ENCODE measurements at regions not wholly inside any gene's neighbourhood (a gene's known extent, or its start where the extent isn't known, plus 50 kb on each side); places are given as distances from the start of the nearest gene placed in this dataset.
"Not testable (repeated sequence)": the region's sequence is repeated elsewhere in the genome, so short reads cannot be mapped to it uniquely, and the experiment has no call there.

DNA sequence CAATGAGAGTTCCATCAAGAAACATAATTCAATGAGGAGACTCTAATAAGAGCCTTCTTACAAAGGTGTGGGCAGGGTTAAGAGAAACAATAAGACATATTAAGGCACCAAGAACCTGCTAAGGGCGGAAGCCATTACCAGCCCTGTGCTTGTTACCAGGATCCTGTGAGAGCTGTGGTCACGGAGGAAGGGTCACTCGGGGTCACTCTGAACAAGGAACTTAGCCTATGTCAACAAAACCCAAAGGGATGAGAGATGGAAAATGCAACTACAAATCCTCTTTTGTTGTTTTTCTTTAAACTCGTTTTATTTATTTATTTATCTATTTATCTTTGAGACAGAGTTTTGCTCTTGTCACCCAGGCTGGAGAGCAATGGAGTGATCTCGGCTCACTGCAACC lies 460.4 kb upstream of the CCDC196 start:
- DNase-seq = no peak

- DNase-seq = not testable (repeated sequence)
Observed at GRCh38 chr14:66031981-66032380, 454.2 kb upstream of the CCDC196 start.

DNA sequence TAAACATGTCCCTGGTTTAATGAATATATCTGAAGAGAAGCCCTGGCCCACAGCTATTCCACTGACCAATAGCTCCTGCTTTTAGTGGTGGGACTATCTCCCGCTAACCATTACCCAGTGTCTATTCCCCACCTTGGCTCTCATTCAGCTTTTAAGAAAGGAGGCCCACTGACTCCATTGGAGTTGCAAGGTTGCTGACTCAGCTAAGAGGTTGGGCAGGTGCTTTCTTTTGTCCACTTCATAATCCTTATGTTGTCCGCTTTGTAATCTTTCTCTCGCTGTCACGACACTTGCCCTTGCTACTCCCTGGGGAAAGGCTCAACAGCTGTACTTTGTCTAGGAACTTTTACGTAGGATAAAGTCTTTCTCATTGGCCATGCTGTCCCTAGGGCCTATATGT lies 453.4 kb upstream of the CCDC196 start:
- no peak for DNase-seq

DNA sequence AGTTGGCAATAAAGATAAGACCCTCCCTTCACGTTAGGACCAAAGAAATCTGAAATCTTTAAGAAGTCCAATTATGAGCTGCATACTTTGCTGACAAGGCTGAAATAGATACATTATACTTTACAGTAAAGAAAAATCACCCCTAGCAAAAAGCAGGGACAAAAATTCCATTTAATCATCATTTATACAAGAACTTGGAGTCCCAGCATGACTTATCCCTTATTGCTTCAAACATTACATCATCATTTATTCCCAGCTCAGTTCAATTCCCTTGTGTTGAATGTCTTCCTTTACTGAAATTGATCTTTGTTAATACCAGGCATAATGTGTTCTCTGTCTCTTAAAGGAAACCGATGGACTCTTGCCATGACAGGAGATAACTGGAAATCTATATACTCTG lies 449.6 kb upstream of the CCDC196 start:
- no peak for DNase-seq

DNA sequence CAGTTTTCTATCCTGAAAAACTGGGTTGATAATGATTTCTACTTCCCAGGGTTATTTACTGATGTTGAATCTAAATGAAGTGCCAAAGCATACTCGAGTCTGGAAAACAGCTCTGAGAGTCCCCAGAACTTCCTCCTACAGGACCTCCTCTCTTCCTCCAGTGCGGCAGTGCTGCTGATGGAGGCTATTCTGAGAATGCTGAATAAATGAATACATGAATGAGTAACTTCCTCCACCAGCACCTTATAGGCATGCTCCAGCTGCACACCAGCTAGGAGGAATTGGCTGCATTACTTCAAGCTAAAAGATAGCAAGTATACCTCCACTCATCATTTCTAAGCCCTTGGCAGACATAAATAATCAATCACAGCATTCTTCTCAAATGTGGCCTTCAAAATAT lies 448.8 kb upstream of the CCDC196 start:
- DNase-seq = no peak

DNA sequence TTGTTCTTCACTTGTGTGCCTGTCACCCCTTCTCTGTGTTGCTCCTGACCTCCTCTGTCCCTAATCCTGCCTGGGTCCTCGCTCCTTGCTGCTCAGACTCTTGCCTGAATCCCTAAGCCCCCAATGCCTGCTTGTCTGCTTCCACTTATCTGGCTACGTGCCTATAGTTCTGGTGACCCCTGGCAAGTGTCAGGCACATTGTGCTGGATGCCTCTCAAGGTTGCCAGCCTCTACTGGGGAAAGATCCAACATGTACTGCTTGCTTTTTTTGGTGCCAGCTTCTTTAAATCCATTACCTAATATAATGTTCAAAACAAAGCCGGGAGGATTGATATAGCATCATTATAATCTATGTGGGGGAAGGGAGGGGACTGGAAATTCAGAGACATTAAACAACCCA lies 448.0 kb upstream of the CCDC196 start:
- DNase-seq = no peak

GRCh38 chr14:66038618-66039017 lies 447.6 kb upstream of the CCDC196 start:
- no peak for DNase-seq

DNA sequence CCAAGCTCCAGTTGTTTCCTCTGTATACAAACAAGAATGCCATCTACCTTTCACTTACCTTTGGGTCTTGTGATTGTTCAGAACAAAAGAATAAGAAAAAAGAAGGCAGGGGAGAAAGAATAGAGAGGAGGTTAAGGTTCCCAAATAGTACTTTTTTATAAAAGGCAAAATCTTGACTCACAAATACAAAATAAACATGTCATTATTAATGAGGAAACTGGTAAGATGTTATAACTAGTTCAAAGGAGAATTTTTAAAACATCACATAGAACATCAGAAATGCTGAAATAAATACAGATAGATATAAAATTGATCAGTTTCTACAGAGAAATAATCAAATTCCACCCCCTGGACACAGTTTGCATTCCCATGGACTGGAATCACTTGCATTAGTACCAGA lies 446.7 kb upstream of the CCDC196 start:
- DNase-seq = no peak

DNA sequence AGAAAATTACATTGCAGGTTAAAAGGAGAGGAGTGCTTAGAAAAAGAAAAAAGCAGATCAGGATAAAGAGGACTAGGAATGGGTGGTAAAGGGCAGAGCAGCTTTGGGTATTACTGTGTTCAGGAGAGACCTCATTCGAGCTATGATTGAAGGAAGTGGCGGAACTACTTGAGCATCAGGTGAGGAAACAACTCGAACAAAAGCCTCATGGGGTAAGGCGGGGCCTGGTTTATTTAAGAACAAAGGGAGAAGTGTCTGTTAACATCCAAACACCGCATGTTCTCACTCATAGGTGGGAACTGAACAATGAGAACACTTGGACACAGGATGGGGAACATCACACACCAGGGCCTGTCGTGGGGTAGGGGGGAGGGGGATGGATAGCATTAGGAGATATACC lies 444.6 kb upstream of the CCDC196 start:
- DNase-seq = no peak

- DNase-seq = no peak
Observed at GRCh38 chr14:66043921-66044320, 442.2 kb upstream of the CCDC196 start.

DNA sequence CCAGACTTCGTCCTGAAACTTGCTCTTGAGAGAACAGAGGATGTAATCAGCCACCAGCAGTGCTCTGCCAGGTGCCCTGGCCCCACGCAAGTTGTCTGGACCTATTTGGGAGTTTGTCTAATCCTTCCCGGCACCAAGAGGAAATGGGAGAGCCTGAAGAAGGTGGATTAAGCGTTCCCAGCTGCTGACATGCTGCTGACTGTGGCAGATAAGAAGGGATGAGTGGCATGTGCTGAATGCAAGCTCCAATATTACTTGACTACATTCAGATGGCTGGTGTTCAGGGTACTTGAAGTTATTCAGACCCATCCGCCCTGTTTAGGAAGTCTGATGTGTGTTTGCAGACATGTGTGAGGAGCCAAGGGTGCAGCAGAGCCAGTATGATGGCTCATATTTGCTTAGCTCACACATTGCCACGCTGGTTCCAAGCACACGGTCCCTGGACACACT lies 440.6 kb upstream of the CCDC196 start:
- no peak for DNase-seq

DNA sequence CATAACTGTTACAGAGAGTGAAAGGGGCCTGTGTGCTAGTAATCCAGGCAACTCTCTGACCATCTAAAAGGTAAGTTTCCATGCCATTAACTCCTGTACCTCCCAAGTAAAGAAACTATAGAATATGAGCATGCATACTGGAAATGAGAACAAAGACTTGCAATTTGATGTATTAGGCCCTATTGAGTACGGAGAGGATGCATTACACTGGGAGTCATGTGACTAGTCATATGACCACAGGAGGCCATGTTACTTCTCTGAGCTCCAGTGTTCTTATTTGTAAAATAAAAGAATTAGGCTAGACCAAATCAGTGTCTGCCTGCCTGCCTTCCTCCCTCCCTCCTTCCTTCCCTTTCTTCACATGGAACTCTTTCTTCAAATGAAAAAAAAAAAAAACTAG lies 440.1 kb upstream of the CCDC196 start:
- DNase-seq = no peak

GRCh38 chr14:66046591-66046990 lies 439.6 kb upstream of the CCDC196 start:
- no peak for DNase-seq

- no peak for DNase-seq
Observed at GRCh38 chr14:66056268-66056907, 429.8 kb upstream of the CCDC196 start.

- no peak for DNase-seq
Observed at GRCh38 chr14:66056926-66057552, 429.1 kb upstream of the CCDC196 start.

- no peak for DNase-seq
Observed at GRCh38 chr14:66065188-66065587, 421.0 kb upstream of the CCDC196 start.

DNA sequence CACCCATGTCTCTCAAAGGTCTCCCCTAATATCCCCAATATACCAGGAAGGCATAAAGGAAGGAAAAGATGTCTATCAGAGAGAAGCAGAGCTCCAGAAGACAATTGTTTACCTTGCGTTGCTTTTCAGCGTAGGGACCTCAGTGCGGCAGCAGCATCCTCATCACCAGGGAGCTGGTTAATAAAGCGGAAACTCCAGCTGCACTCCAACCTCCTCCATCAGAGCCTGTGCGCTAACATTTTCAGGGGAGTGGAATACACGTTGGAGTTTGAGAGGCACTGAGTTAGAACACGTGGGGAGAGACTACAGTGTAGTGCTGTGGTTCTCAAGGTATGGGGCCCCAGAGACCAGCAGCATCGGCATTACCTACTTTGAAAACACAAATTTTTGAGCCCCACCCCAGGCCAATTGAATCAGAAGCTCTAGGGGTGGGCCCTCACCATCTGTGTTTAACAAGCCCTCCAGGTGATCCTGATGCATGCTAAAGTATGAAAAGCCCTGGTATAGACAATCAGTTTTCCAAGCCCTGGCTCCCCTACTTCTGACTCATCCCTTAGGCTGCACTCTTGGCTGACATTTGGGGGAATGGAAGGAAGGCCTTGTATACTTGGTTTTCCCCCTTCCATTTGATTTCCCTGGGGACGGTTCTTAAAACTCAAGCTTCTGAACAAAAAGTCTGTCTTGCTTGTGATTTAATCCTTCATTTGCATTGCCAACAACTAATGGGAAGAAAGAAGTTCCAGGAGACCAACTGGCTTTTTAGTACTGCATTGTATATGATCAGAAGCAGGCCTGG lies 419.0 kb upstream of the CCDC196 start:
- no peak for DNase-seq

DNA sequence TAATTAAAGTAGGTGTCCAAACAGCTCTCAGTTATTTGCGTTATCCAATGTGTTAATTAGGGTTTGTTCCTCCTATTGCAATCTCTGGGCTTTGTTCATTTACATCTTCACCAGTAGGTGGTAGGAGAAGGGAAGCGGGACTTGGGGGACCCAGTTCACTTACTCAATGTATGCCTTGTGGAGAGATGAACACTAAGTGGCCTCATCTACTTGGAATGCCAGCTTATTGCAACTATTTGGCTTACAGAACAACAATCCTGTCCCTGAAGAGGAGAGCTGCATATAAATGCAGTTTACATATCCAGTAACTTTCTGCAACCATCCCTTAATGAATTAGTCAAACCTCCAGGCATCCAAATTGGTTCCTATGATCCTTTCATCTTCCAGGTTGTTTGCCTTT lies 417.1 kb upstream of the CCDC196 start:
- DNase-seq = no peak

- DNase-seq = no peak
Observed at GRCh38 chr14:66069830-66070541, 416.2 kb upstream of the CCDC196 start.

GRCh38 chr14:66070542-66071319 lies 415.4 kb upstream of the CCDC196 start:
- DNase-seq = peak; percentile 75

DNA sequence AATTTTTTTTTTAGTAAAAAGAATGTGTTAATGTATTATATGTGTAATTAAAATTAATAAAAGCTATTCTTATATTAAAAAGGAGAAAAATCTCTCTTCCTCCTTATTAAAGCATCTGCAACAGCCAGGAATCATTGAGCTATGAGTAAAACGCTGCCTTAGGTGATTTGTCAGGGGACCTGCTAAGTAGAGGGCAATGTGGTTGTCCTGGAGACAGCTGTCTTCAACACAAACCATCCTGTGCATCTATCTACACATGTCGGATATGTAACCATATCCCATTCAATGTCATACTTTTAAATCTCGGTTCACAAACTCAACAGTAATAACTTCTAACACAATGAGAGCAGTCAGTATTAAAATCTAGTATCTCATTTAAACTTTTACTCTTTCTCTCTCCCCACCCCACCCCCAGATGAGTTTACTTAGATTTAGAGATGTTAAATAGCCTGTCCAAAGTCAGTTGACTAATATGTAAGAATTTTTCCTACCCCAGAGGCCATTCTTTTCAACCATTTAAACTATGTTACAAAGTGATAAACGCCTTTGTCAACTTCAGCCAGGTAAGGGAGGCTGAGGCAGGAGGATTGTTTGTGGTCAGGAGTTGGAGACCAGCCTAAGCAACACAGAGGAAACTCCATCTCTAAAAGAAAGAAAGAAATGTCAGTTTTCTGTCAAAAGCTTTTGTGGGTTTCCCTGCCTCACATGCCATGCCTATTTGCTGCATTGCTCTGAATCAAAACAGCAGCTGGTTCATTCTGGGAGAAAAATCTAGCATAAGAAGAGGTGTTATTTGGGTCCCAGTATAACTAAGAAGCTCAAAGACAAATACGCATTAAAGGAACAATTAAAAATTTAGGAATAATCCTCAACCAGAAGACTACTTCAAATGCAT lies 413.7 kb upstream of the CCDC196 start:
- no peak for DNase-seq

DNA sequence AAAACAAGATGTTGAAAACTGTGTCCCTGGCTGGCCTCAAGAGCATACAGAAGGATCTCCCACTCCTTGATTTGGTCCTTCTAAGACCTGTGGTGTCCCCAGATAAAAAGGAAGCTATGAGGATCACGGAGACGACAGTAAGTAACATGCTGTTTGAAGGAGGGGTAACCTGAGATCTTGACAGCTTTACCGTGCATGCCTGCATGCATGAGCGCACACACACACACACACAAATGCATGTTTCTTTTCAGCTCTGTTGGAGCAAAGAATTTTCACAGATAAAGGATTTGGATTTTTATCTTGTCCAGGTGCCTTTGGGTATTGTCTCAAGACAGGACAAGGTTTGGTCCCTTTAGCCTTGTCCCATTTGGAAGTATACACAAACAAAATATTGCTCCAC lies 411.6 kb upstream of the CCDC196 start:
- DNase-seq = no peak
